ENCODE measurements at regions not wholly inside any gene's neighbourhood (a gene's known extent, or its start where the extent isn't known, plus 50 kb on each side); places are given as distances from the start of the nearest gene placed in this dataset.
"Not testable (repeated sequence)": the region's sequence is repeated elsewhere in the genome, so short reads cannot be mapped to it uniquely, and the experiment has no call there.

- no peak for DNase-seq
- 47 to 56% methylated on average over 2 of the region's 2 CpGs for WGBS, 2 donors
- TF ChIP-seq POLR2A (IDR thresholded peaks at IDR 0.05) (no peak), CTCF (IDR thresholded peaks at IDR 0.05) (no peak)
- H3K36me3 ChIP-seq = no peaks in the 10 kb centered on the region
- intact Hi-C loops (cut with DNase I) = no loop called here
- H3K27ac ChIP-seq = peak overlapping the region in 1 of 4 donors; percentile 53
- H3K27me3 ChIP-seq = no peaks in the 10 kb centered on the region
- peaks cover 0 to 7% (median 0%) of the 10 kb centered on the region in 3 donors for H3K4me1 ChIP-seq
- no peak overlapping the region for H3K4me3 ChIP-seq
- no peaks in the 10 kb centered on the region for H3K9me3 ChIP-seq
Measured at GRCh38 chr4:158122501-158122900, 50.3 kb downstream of the GASK1B start.

- no peak for DNase-seq
Measured at GRCh38 chr4:158121161-158121579, 51.7 kb downstream of the GASK1B start.

GRCh38 chr4:158120645-158121151 lies 52.1 kb downstream of the GASK1B start:
- H3K36me3 ChIP-seq; DNase-seq; H3K9me3 ChIP-seq; H3K4me1 ChIP-seq; intact Hi-C loops (cut with DNase I); H3K4me3 ChIP-seq; H3K27me3 ChIP-seq: not testable (repeated sequence)
- 31 to 40% methylated on average over 6 of the region's 6 CpGs for WGBS, 2 donors
- peak overlapping the region in 3 of 4 donors; percentile 45 to 57 (median 53) for H3K27ac ChIP-seq

More at GRCh38 chr4:158121161-158121579, 51.7 kb downstream of the GASK1B start:
- TF ChIP-seq CTCF (IDR thresholded peaks at IDR 0.05) = no peak
- TF ChIP-seq POLR2A (IDR thresholded peaks at IDR 0.05) = no peak
- intact Hi-C loops (cut with DNase I) = no loop called here
- no peaks in the 10 kb centered on the region for H3K36me3 ChIP-seq
- 26 to 51% methylated on average over 3 of the region's 3 CpGs for WGBS, 2 donors
- H3K9me3 ChIP-seq = no peaks in the 10 kb centered on the region
- H3K4me3 ChIP-seq = no peak overlapping the region
- peaks cover 0 to 7% (median 0%) of the 10 kb centered on the region in 3 donors for H3K4me1 ChIP-seq
- H3K27ac ChIP-seq = peak overlapping the region in 2 of 4 donors; percentile 53 to 57
- no peaks in the 10 kb centered on the region for H3K27me3 ChIP-seq

GRCh38 chr4:158112611-158113010 lies 60.2 kb downstream of the GASK1B start:
- no peak overlapping the region for H3K27ac ChIP-seq
- no peaks in the 10 kb centered on the region for H3K27me3 ChIP-seq
- no peak overlapping the region for H3K4me3 ChIP-seq
- no peaks in the 10 kb centered on the region for H3K4me1 ChIP-seq
- H3K9me3 ChIP-seq = no peaks in the 10 kb centered on the region
- intact Hi-C loops (cut with DNase I) = no loop called here
- no peak for DNase-seq
- TF ChIP-seq CTCF (IDR thresholded peaks at IDR 0.05) = no peak
- no peak for TF ChIP-seq POLR2A (IDR thresholded peaks at IDR 0.05)
- H3K36me3 ChIP-seq = no peaks in the 10 kb centered on the region

GRCh38 chr4:158111241-158111640 lies 61.6 kb downstream of the GASK1B start:
- Histone ChIP-seq H3K36me3 (no peaks in the 10 kb centered on the region), H3K27me3 (no peaks in the 10 kb centered on the region), H3K9me3 (no peaks in the 10 kb centered on the region), H3K27ac (no peak overlapping the region), H3K4me1 (no peaks in the 10 kb centered on the region), H3K4me3 (no peak overlapping the region)
- TF ChIP-seq POLR2A (IDR thresholded peaks at IDR 0.05) = no peak
- no peak for TF ChIP-seq CTCF (IDR thresholded peaks at IDR 0.05)
- intact Hi-C loops (cut with DNase I) = no loop called here
- DNase-seq = no peak
- 52 to 75% methylated on average over 2 of the region's 2 CpGs for WGBS, 2 donors

GRCh38 chr4:158102904-158103303 lies 69.9 kb downstream of the GASK1B start:
- intact Hi-C loops (cut with DNase I) = no loop called here
- TF ChIP-seq POLR2A (IDR thresholded peaks at IDR 0.05) (no peak), CTCF (IDR thresholded peaks at IDR 0.05) (no peak)
- 68 to 74% methylated on average over 4 of the region's 4 CpGs for WGBS, 2 donors

More at GRCh38 chr4:158102904-158103303, 69.9 kb downstream of the GASK1B start:
- no peaks in the 10 kb centered on the region for H3K4me1 ChIP-seq
- DNase-seq = no peak
- H3K36me3 ChIP-seq = no peaks in the 10 kb centered on the region
- no peak overlapping the region for H3K27ac ChIP-seq
- H3K4me3 ChIP-seq = no peak overlapping the region
- H3K9me3 ChIP-seq = no peaks in the 10 kb centered on the region
- no peaks in the 10 kb centered on the region for H3K27me3 ChIP-seq

Data from esophagus squamous epithelium (tissue), 5 donors.